ENCODE measurements at regions not wholly inside any gene's neighbourhood (a gene's known extent, or its start where the extent isn't known, plus 50 kb on each side); places are given as distances from the start of the nearest gene placed in this dataset.

- SMC1A ChIA-PET (ENCODE audit: uncharacterized antibody, unreplicated experiment), result no interaction called here
- H3K4me1 ChIP-seq (ENCODE audit: control insufficient read depth, insufficient read depth, low read length), result no peaks in the 10 kb centered on the region
- H3K36me3 ChIP-seq (ENCODE audit: control insufficient read depth in 2 of 2, insufficient read depth in 2 of 2, low read length in 1 of 2), result no peaks in the 10 kb centered on the region
- H3K4me2 ChIP-seq (ENCODE audit: control insufficient read depth, insufficient read depth), result no peak overlapping the region
- FAIRE-seq, result no peak
- RAD21 ChIA-PET (ENCODE audit: unreplicated experiment), result no interaction called here
- BruUV-seq (replicated peaks), result no TSS peak
- H4K20me1 ChIP-seq (ENCODE audit: control insufficient read depth, insufficient read depth), result no peaks in the 10 kb centered on the region
- no peak for ATAC-seq
- in situ Hi-C loops (cut with MboI), result no loop called here
- no peaks in the 10 kb centered on the region for H3K9me3 ChIP-seq (replicated peaks; ENCODE audit: control insufficient read depth, insufficient read depth, low read length)
- no peak overlapping the region for H3K4me3 ChIP-seq
- intact Hi-C loops (cut with micrococcal nuclease; ENCODE audit: unreplicated experiment), result no loop called here
- no peak overlapping the region for H3K9ac ChIP-seq (ENCODE audit: control insufficient read depth, insufficient read depth, low read length)
- H3K79me2 ChIP-seq (ENCODE audit: control insufficient read depth, insufficient read depth, low read length), result no peaks in the 10 kb centered on the region
- no peak for TF ChIP-seq CBFB (IDR thresholded peaks at IDR 0.05; ENCODE audit: low read depth)
- no peak for TF ChIP-seq USF2 (IDR thresholded peaks at IDR 0.05; ENCODE audit: borderline replicate concordance, low read depth, low read length)
- TF ChIP-seq BHLHE40 (IDR thresholded peaks at IDR 0.05; ENCODE audit: borderline replicate concordance in 1 of 2, low read depth in 2 of 2, low read length in 1 of 2), result no peak
- no peak for TF ChIP-seq TCF7 (IDR thresholded peaks at IDR 0.05; ENCODE audit: borderline replicate concordance)
- no peak for TF ChIP-seq POLR2AphosphoS2 (IDR thresholded peaks at IDR 0.05; ENCODE audit: low read depth, low read length)
- H3K27ac ChIP-seq (ENCODE audit: control insufficient read depth, insufficient read depth), result no peak overlapping the region
- no peaks in the 10 kb centered on the region for H3K27me3 ChIP-seq (replicated peaks in 1 of 2; ENCODE audit: control insufficient read depth in 2 of 2, insufficient read depth in 2 of 2, low read length in 1 of 2)
- WGBS (ENCODE audit: insufficient coverage, insufficient replicate concordance, low lambda C conversion rate, missing lambda C conversion rate), result 2% methylated on average over 2 of the region's 2 CpGs
- DNase-seq (ENCODE audit: low read depth, low spot score), result no peak
- POLR2A ChIA-PET, result no interaction called here
- CTCF ChIA-PET, result interaction anchor here (1.0 kb wide), 1 partner anchor 11 kb away, joined by 3 read pairs; no protein-coding TSS in a partner anchor
- no peak overlapping the region for H2AFZ ChIP-seq (ENCODE audit: control insufficient read depth, low read depth, low read length)
Measured at GRCh38 chr13:62003452-62003851, 587.8 kb upstream of the PCDH20 start.

- 0% methylated on average over 1 of the region's 1 CpG for WGBS (ENCODE audit: insufficient coverage, insufficient replicate concordance, low lambda C conversion rate, missing lambda C conversion rate)
- no peaks in the 10 kb centered on the region for H3K79me2 ChIP-seq (ENCODE audit: control insufficient read depth, insufficient read depth, low read length)
- in situ Hi-C loops (cut with MboI), result no loop called here
- H4K20me1 ChIP-seq (ENCODE audit: control insufficient read depth, insufficient read depth), result no peaks in the 10 kb centered on the region
- H3K9ac ChIP-seq (ENCODE audit: control insufficient read depth, insufficient read depth, low read length), result no peak overlapping the region
- no peak overlapping the region for H3K27ac ChIP-seq (ENCODE audit: control insufficient read depth, insufficient read depth)
- H3K4me3 ChIP-seq, result no peak overlapping the region
- H3K4me1 ChIP-seq (ENCODE audit: control insufficient read depth, insufficient read depth, low read length), result no peaks in the 10 kb centered on the region
- CTCF ChIA-PET, result no interaction called here
- no peak overlapping the region for H3K4me2 ChIP-seq (ENCODE audit: control insufficient read depth, insufficient read depth)
- RAD21 ChIA-PET (ENCODE audit: unreplicated experiment), result no interaction called here
- H3K36me3 ChIP-seq (ENCODE audit: control insufficient read depth in 2 of 2, insufficient read depth in 2 of 2, low read length in 1 of 2), result no peaks in the 10 kb centered on the region
- ATAC-seq, result no peak
- intact Hi-C loops (cut with micrococcal nuclease; ENCODE audit: unreplicated experiment), result no loop called here
- TF ChIP-seq RAD21 (IDR thresholded peaks at IDR 0.05; ENCODE audit: insufficient read depth, low read depth, low read length), result no peak
- FAIRE-seq, result no peak
- H2AFZ ChIP-seq (ENCODE audit: control insufficient read depth, low read depth, low read length), result no peak overlapping the region
- no peaks in the 10 kb centered on the region for H3K9me3 ChIP-seq (replicated peaks; ENCODE audit: control insufficient read depth, insufficient read depth, low read length)
- SMC1A ChIA-PET (ENCODE audit: uncharacterized antibody, unreplicated experiment), result interaction anchor here (1.4 kb wide), 1 partner anchor 17 kb away, joined by 3 read pairs; no protein-coding TSS in a partner anchor
- no TSS peak for BruUV-seq (replicated peaks)
- no peak for DNase-seq (ENCODE audit: low read depth, low spot score)
- POLR2A ChIA-PET, result no interaction called here
- H3K27me3 ChIP-seq (replicated peaks in 1 of 2; ENCODE audit: control insufficient read depth in 2 of 2, insufficient read depth in 2 of 2, low read length in 1 of 2), result no peaks in the 10 kb centered on the region
Measured at GRCh38 chr13:61994174-61994573, 578.5 kb upstream of the PCDH20 start.
